Activated CD8-positive, alpha-beta memory T cell treated with anti-CD3 and anti-CD28 coated beads for 24 hours (primary cell): ENCODE measurements at regions not wholly inside any gene's neighbourhood (a gene's known extent, or its start where the extent isn't known, plus 50 kb on each side); places are given as distances from the start of the nearest gene placed in this dataset.

Source experiments
- DNase-seq: peaks from one replicate; pipeline ENCODE4 v3.0.0-alpha.2; 2020

DNA sequence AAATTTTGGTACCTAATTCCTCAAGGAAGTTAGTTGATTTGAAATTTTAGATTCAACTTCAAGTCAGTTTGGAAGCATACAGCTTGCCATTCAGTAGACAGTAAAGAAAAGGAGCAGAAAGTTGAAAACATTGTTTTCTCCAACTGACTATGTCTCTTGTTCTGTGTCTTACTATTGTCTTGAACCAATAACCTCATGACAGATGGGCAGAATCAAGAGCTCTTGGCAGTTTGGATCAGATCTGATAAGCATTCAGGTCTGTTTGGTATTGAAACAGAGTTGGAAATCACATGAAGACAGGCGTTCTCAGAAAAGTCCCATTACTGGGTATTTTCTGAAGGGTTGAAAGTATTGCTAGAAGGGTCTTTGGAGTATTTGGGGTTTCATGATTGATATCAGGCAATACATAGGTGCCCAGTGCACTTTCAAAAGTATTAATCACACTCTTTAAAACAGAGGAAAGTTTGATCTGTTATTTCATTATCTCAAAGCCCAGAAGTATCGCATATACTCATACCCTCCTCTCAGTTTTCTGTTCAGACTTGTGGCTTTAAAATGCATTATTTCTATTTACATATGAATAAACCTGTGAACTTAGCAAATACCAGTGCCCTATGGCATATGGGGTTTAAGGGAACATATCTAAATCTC is 428.4 kb upstream of the ZEB2 start:
- no peak for DNase-seq

DNA sequence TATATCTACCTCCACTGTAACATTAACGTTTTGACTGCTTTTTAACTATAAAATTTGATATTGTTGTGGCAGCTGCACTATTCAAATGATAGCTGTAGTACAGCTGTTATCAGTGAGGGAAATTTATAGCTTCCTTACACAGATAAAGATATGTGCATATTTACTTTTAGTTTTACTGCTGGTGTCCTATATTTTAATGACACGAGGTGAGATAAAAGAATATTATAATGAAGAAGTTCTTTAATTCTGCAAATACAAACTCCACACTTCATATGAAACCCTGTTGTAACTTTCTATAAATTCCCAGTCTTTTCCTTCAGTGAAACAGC is 427.8 kb upstream of the ZEB2 start:
- no peak for DNase-seq

DNA sequence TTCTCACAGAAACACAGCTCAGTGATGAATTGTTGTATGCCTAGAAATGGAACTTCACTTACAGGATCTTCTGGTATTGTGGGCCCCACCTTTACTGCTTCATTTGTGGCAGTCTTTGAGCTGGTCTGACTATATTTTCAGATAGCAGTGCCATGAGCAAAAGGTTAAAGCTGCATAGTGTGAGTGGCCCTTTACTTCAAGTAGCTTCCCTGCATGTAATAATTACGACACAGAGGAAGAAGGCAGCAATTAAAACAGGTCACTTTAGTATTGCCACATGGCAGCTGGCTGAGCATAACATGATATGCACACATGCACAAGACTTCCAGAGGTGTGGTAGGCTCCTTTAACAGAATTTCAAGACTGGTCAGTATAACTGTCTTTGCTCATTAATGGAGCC is 426.3 kb upstream of the ZEB2 start:
- no peak for DNase-seq

DNA sequence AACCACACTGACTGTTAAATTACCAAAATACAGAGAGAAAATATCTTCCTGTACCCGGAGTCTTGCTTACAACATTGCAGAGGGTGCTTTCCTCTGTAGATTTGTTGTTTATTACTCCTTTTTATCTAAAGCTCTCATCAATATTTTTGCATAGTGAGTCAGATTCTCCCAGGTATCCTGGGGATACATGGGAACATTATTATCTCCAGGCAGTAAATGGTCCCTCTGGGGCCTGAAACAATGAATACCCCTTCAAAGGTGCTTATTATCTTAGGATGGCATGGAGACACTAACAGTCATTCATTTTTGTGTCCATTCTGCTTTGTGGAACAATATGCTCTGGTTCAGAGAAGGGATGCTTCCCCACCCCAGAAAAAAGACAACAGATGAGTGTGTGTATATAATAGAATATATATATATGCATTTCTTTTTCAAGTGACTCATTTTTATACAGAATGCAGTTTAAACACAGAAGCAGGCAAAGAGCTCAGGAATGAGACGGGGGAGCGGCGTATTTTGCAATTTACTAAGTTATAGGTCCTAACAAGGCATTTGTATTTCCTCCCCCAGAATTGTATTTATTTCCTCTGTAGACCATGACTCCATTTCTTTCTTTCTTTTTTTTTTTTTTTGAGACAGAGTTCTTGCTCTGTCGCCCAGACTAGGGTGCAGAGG is 424.8 kb upstream of the ZEB2 start:
- no peak for DNase-seq

DNA sequence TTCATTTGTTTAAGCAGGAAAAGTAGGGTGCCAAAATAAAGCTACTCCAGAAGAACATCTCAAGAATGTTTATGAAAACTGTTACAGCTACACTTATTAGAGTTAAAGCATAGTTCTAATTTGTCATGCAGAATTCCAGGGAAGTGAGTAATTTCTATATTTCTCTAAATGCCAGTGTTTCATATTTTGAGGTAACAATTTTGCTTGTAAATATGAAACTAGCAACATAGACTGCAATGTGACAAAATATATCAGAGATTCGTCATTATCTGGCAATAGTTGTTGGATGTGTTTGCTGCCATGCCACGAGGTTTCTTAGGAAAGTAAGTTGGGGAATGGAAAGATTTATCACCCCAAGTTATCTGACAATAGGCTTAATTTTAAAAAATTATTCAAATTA is 424.1 kb upstream of the ZEB2 start:
- DNase-seq = no peak

GRCh38 chr2:144943293-144943941 is 423.5 kb upstream of the ZEB2 start:
- no peak for DNase-seq

- DNase-seq = no peak
Measured at GRCh38 chr2:144942516-144943256, 422.8 kb upstream of the ZEB2 start.

- no peak for DNase-seq
Measured at GRCh38 chr2:144941743-144942488, 422.0 kb upstream of the ZEB2 start.

- DNase-seq = no peak
Measured at GRCh38 chr2:144939590-144939989, 419.7 kb upstream of the ZEB2 start.

- DNase-seq = no peak
Measured at GRCh38 chr2:144937910-144938709, 418.2 kb upstream of the ZEB2 start.

- DNase-seq = no peak
Measured at GRCh38 chr2:144937066-144937465, 417.1 kb upstream of the ZEB2 start.

GRCh38 chr2:144936442-144936841 is 416.5 kb upstream of the ZEB2 start:
- no peak for DNase-seq

DNA sequence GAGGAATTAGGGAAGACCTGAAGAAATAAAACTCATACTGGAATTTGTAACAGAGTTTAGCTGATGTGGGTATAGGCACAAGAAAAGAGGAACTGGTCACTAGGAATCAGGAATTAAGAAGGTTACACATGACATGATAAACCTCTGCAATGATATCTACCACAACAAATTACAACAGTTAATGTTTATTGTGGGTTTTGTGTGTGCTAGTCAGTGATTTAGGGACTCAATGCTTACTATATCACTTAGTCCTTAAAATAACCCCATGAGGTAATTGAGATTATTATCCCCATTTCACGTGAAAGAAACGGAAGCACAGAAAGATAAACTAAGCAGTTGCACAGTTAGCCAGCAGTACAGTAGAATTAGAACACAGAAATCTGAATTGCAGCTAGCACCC is 415.8 kb upstream of the ZEB2 start:
- DNase-seq = no peak

- DNase-seq = no peak
Measured at GRCh38 chr2:144935191-144935590, 415.3 kb upstream of the ZEB2 start.

DNA sequence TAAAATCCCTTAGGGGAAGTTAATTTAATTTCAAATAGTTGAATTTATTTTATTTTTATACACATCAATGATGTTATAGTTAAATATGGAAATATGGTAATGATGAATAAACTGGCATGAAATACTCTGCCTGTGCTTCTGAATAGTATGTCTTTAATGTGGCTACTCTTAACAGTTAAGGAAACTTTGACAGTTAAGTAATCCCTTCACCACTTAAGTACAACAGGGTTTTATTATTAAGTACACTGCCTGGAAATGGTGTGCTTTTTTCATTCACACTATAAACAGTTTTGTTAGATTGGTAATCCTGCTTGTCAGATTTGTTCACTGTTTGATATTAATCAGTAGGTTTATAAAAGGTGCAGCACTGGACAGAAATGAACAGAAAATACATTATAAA is 412.0 kb upstream of the ZEB2 start:
- DNase-seq = no peak

DNA sequence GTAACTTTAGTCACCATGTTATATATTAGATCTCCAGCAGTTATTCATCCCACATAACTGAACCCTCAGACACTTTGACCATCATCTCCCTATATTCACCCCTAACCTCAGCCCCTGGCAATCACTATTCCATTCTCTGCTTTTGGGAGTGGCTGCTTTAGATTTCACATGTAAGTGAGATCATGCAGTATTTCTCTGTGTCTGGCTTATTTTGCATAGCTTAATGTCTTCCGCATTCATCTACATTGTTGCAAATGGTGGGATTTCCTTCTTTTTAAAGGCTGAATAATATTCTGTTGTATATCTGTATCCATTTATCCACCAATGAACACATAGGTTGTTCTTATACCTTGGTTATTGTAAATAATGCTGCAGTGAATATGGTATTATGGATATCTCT is 411.6 kb upstream of the ZEB2 start:
- no peak for DNase-seq

DNA sequence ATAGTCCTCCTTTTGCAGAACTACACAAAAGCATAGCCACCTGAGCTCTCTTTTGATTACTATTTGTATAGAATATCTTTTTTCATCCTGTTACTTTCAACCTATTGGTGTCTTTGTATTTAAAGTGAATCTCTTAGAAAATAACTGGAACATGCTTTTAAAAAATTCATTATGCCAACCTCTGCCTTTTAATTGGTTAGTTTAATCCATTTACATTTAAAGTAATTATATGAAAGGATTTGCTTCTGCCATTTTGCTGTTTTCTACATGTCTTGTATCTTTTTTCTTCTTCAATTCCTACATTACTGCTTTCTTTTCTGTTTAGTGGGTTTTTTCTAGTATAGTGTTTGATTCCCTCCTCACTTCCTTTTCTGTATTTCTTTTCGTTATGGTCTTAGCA is 407.5 kb upstream of the ZEB2 start:
- DNase-seq = no peak

GRCh38 chr2:144925886-144926285 is 406.0 kb upstream of the ZEB2 start:
- DNase-seq = no peak

DNA sequence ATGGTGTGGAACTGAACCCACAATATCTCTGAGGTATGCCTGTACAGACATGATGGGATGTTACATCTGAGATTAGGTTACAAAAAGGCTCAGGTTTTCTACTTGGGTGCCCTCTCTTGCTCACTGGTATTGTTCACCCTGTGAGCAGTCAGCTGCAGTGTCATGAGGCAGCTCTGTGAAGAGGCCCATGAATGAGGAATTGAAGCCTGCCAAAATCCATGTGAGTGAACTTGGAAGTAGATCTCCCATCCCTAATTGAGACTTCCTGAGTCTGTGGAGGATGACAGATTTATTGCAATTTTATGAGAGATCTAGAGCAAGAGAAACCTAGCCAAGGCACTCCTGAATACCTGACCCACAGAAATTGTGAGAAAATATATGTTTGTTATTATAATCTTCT is 404.9 kb upstream of the ZEB2 start:
- DNase-seq = no peak

DNA sequence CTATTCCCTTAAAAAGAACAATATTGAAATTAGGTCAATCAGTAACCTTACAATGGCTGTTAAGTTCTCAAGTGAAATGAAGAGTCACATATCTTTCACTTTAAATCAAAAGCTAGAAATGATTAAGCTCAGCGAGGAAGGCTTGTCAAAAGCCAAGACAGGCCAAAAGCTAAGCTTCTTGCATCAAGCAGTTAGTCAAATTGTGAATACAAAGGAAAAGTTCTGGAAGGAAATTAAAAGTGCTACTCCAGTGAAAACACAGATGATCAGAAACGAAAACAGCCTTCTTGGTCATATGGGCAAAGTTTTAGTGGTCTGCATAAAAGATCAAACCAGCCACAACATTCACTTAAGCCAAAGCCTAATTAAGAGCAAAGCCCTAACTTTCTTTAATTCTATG is 402.6 kb upstream of the ZEB2 start:
- DNase-seq = no peak

GRCh38 chr2:144920755-144921530 is 401.0 kb upstream of the ZEB2 start:
- DNase-seq = no peak
